Tibial nerve (tissue), 4 donors: ENCODE measurements at regions not wholly inside any gene's neighbourhood (a gene's known extent, or its start where the extent isn't known, plus 50 kb on each side); places are given as distances from the start of the nearest gene placed in this dataset.

Experiments
- CTCF ChIP-seq, 5 experiments: fragments of 200-600 bp in 3 of 5; fragments of 450-650 bp in 2 of 5; sonication (generic) in 3 of 5; IDR thresholded peaks; one replicate each; pipeline ENCODE4 v1.5.1; 2016 to 2019; ENCODE audit warnings: antibody characterized with exemption in 5 of 5, mild to moderate bottlenecking in 3 of 5, moderate library complexity in 2 of 5
- EP300 ChIP-seq, 2 donors: sonication (generic); formaldehyde crosslinking; IDR thresholded peaks; one replicate each; pipeline ENCODE4 v1.6.1; 2017; ENCODE audit warnings: antibody characterized with exemption in 2 of 2, mild to moderate bottlenecking in 1 of 2
- POLR2A ChIP-seq, 2 donors: fragments of 450-650 bp; IDR thresholded peaks; one replicate each; pipeline ENCODE4 v1.6.1; 2017; ENCODE audit warnings: antibody characterized with exemption in 2 of 2, mild to moderate bottlenecking in 2 of 2, moderate library complexity in 2 of 2

GRCh38 chr6:81623106-81623759, 129.2 kb downstream of the TENT5A start:
- TF ChIP-seq POLR2A (IDR thresholded peaks at IDR 0.05) (no peak), CTCF (IDR thresholded peaks at IDR 0.05) (no peak), EP300 (IDR thresholded peaks at IDR 0.05) (no peak)
